ENCODE measurements at regions not wholly inside any gene's neighbourhood (a gene's known extent, or its start where the extent isn't known, plus 50 kb on each side); places are given as distances from the start of the nearest gene placed in this dataset.

GRCh38 chr13:107625648-107626047, 589.7 kb downstream of the LIG4 start:
- CTCF ChIA-PET (ENCODE audit: low intra/inter-chr PET ratio): no interaction called here
- no peak for DNase-seq (ENCODE audit: extremely low read depth in 1 of 4, low spot score in 3 of 4)
- Histone ChIP-seq H3K9ac (ENCODE audit: insufficient read depth in 1 of 2, low read depth in 2 of 2, low read length in 2 of 2) (no peak overlapping the region), H3K4me3 (no peak overlapping the region), H2AFZ (ENCODE audit: low read depth, low read length) (no peak overlapping the region), H3K36me3 (ENCODE audit: control insufficient read depth, insufficient read depth, low read length) (no peaks in the 10 kb centered on the region), H3K27me3 (ENCODE audit: control insufficient read depth in 2 of 2, insufficient read depth in 2 of 2, low read length in 2 of 2) (no peaks in the 10 kb centered on the region), H3K4me2 (ENCODE audit: insufficient read depth, low read length) (no peak overlapping the region), H3K79me2 (ENCODE audit: control insufficient read depth, insufficient read depth, low read length) (no peaks in the 10 kb centered on the region), H3K9me1 (ENCODE audit: control insufficient read depth, insufficient read depth, low read length) (no peaks in the 10 kb centered on the region), H3K27ac (ENCODE audit: extremely low read depth, low read depth, low read length) (no peak overlapping the region), H4K20me1 (replicated peaks; ENCODE audit: control insufficient read depth, insufficient read depth, low read length) (no peaks in the 10 kb centered on the region), H3K9me3 (replicated peaks; ENCODE audit: control insufficient read depth, insufficient read depth, low read depth, low read length) (no peaks in the 10 kb centered on the region), H3K4me1 (replicated peaks in 1 of 2; ENCODE audit: control insufficient read depth in 2 of 2, insufficient read depth in 2 of 2, low read length in 2 of 2) (no peaks in the 10 kb centered on the region)
- intact Hi-C loops (cut with micrococcal nuclease): no loop called here
- in situ Hi-C loops (cut with MboI): no loop called here
- ATAC-seq: no peak
- no peak for FAIRE-seq
- 0% methylated on average over 3 of the region's 3 CpGs for WGBS (ENCODE audit: insufficient coverage, low coverage, missing lambda C conversion rate)
- TF ChIP-seq MLX (CRISPR knock-in tag; conservative IDR thresholded peaks at IDR 0.05): no peak
- TF ChIP-seq ZNF511 (CRISPR knock-in tag; IDR thresholded peaks at IDR 0.05): no peak
- TF ChIP-seq HDAC8 (tag; IDR thresholded peaks at IDR 0.05): no peak
- TF ChIP-seq SUPT5H (IDR thresholded peaks at IDR 0.05): no peak
- no peak for TF ChIP-seq RUNX1 (IDR thresholded peaks at IDR 0.05; ENCODE audit: low read depth)
- no peak for TF ChIP-seq ZFP36 (IDR thresholded peaks at IDR 0.05; ENCODE audit: low read depth, low read length, partially characterized antibody)
- TF ChIP-seq CCNT2 (IDR thresholded peaks at IDR 0.05; ENCODE audit: borderline replicate concordance, extremely low read depth, insufficient read length, low read depth, low read length): no peak
- TF ChIP-seq ZNF277 (CRISPR knock-in tag; IDR thresholded peaks at IDR 0.05; ENCODE audit: borderline replicate concordance): no peak
- no peak for TF ChIP-seq TCF7 (IDR thresholded peaks at IDR 0.05; ENCODE audit: borderline replicate concordance)
- TF ChIP-seq GTF2B (IDR thresholded peaks at IDR 0.05; ENCODE audit: extremely low read depth, insufficient read length): no peak
- TF ChIP-seq HMGN3 (IDR thresholded peaks at IDR 0.05; ENCODE audit: borderline replicate concordance, extremely low read depth, insufficient read length, low read depth, low read length): no peak
- TF ChIP-seq PRDM10 (IDR thresholded peaks at IDR 0.05; ENCODE audit: partially characterized antibody): no peak
- POLR2A ChIA-PET: no interaction called here
- BruUV-seq (replicated peaks): no TSS peak

Measured in K562 (cell line).